SU-DHL-6 (cell line): ENCODE measurements at regions not wholly inside any gene's neighbourhood (a gene's known extent, or its start where the extent isn't known, plus 50 kb on each side); places are given as distances from the start of the nearest gene placed in this dataset.
A peak's percentile ranks its signal among the peaks of the same experiment; 100 is the strongest.

ENCODE experiments used
- H2AFZ ChIP-seq: fragments of 200-600 bp; sonication (generic); 2 replicates; pipeline ENCODE4 v1.6.1; 2014; ENCODE audit warnings: low read depth, mild to moderate bottlenecking, moderate library complexity, mixed read lengths, antibody characterized with exemption, low read length; ENCODE audit not compliant: severe bottlenecking
- H3F3A ChIP-seq: fragments of 200-600 bp; shearing (Covaris generic); 2 replicates; pipeline ENCODE4 v1.6.0; 2016; ENCODE audit warnings: antibody characterized with exemption, mild to moderate bottlenecking; ENCODE audit not compliant: insufficient read depth
- H3K27ac ChIP-seq: fragments of 200-600 bp; sonication (generic); 2 replicates; pipeline ENCODE4 v1.5.1; 2016; ENCODE audit warnings: low read depth, mild to moderate bottlenecking, low read length, moderate library complexity, mixed read lengths
- H3K27me3 ChIP-seq: fragments of 200-600 bp; sonication (generic), shearing (Covaris generic); 2 replicates; pipeline ENCODE4 v1.6.0; 2014; ENCODE audit warnings: mild to moderate bottlenecking, low read length
- H3K36me3 ChIP-seq: fragments of 200-600 bp; sonication (generic); 2 replicates; pipeline ENCODE4 v1.6.1; 2014; ENCODE audit warnings: mild to moderate bottlenecking, low read length, mixed read lengths
- H3K4me2 ChIP-seq: fragments of 300-600, 200-600 bp; shearing (Covaris generic), sonication (generic); 2 replicates; pipeline ENCODE4 v1.6.0; 2014; ENCODE audit warnings: low read length, low read depth, mild to moderate bottlenecking; ENCODE audit not compliant: poor library complexity, severe bottlenecking
- H3K4me3 ChIP-seq: fragments of 200-600 bp; sonication (generic); 2 replicates; pipeline ENCODE4 v1.5.1; 2014; ENCODE audit warnings: antibody characterized with exemption, low read length, mild to moderate bottlenecking, mixed read lengths; ENCODE audit not compliant: insufficient read depth, poor library complexity, severe bottlenecking
- H3K79me2 ChIP-seq: fragments of 200-600 bp; sonication (generic); 2 replicates; pipeline ENCODE4 v1.6.1; 2014; ENCODE audit warnings: mild to moderate bottlenecking, low read length, moderate library complexity; ENCODE audit not compliant: insufficient read depth
- H3K9ac ChIP-seq: fragments of 200-600 bp; sonication (generic); 2 replicates; pipeline ENCODE4 v1.7.0; 2014; ENCODE audit warnings: mild to moderate bottlenecking, low read length
- H3K9me2 ChIP-seq: fragments of 200-600 bp; sonication (generic); replicated peaks from 2 replicates; pipeline ENCODE4 v1.6.1; 2014; ENCODE audit warnings: low read length; ENCODE audit not compliant: insufficient read depth
- H3K9me3 ChIP-seq: fragments of 200-600 bp; sonication (generic); 2 replicates; pipeline ENCODE4 v1.6.1; 2014; ENCODE audit warnings: low read length, mixed read lengths; ENCODE audit not compliant: insufficient read depth
- H4K20me1 ChIP-seq: fragments of 200-600 bp; sonication (generic); 2 replicates; pipeline ENCODE4 v1.6.1; 2014; ENCODE audit warnings: low read depth, mild to moderate bottlenecking, antibody characterized with exemption, low read length, moderate library complexity, mixed read lengths
- CTCF ChIP-seq: fragments of 200-600 bp; sonication (generic); IDR thresholded peaks from one replicate; pipeline ENCODE4 v1.5.1; 2017; ENCODE audit warnings: antibody characterized with exemption, mild to moderate bottlenecking, low read length, moderate library complexity; ENCODE audit not compliant: insufficient read depth, poor library complexity, severe bottlenecking
- EZH2phosphoT487 ChIP-seq: fragments of 200-600 bp; sonication (generic), shearing (Covaris generic); conservative IDR thresholded peaks from 2 replicates; pipeline ENCODE4 v1.6.1; 2018; ENCODE audit warnings: mild to moderate bottlenecking, antibody characterized with exemption, low read length, moderate library complexity, mixed read lengths

GRCh38 chr1:194280463-194280862 is 1094.0 kb upstream of the B3GALT2 start:
- Histone ChIP-seq H3K4me3 (no peak overlapping the region), H2AFZ (no peak overlapping the region), H3K27me3 (no peaks in the 10 kb centered on the region), H4K20me1 (no peaks in the 10 kb centered on the region), H3K9me2 (no peaks in the 10 kb centered on the region), H3K27ac (peak overlapping the region; percentile 92), H3K4me2 (peak overlapping the region; percentile 56), H3K9me3 (peaks cover 5% of the 10 kb centered on the region; the same call in 1 of the 2 replicates), H3K79me2 (no peaks in the 10 kb centered on the region), H3K9ac (no peak overlapping the region), H3K36me3 (peaks cover 18% of the 10 kb centered on the region), H3F3A (peaks cover 43% of the 10 kb centered on the region)
- TF ChIP-seq CTCF (no peak), EZH2phosphoT487 (no peak)

- no peak overlapping the region for H3K9ac ChIP-seq
- peak overlapping the region; percentile 56 for H3K4me2 ChIP-seq
- no peaks in the 10 kb centered on the region for H3K79me2 ChIP-seq
- H2AFZ ChIP-seq: no peak overlapping the region
- H3K9me3 ChIP-seq: peaks cover 5% of the 10 kb centered on the region; the same call in 1 of the 2 replicates
- no peaks in the 10 kb centered on the region for H4K20me1 ChIP-seq
- H3K9me2 ChIP-seq: no peaks in the 10 kb centered on the region
- H3K27me3 ChIP-seq: no peaks in the 10 kb centered on the region
- TF ChIP-seq CTCF (no peak), EZH2phosphoT487 (no peak)
- H3K4me3 ChIP-seq: peak overlapping the region; percentile 36
- peaks cover 38% of the 10 kb centered on the region for H3F3A ChIP-seq
- H3K36me3 ChIP-seq: peaks cover 15% of the 10 kb centered on the region
- peak overlapping the region; percentile 92 for H3K27ac ChIP-seq
Observed at GRCh38 chr1:194279975-194280374, 1093.6 kb upstream of the B3GALT2 start.

- Histone ChIP-seq H3K4me2 (peak overlapping the region; percentile 56), H3K9me2 (no peaks in the 10 kb centered on the region), H3K9me3 (no peaks in the 10 kb centered on the region; the same call in 1 of the 2 replicates), H3K36me3 (peaks cover 11% of the 10 kb centered on the region; the same call in 1 of the 2 replicates), H3K4me3 (peak overlapping the region; percentile 36), H2AFZ (peak overlapping the region; percentile 68), H4K20me1 (no peaks in the 10 kb centered on the region), H3F3A (peaks cover 25% of the 10 kb centered on the region), H3K79me2 (no peaks in the 10 kb centered on the region; the same call in 1 of the 2 replicates), H3K9ac (peak overlapping the region; percentile 25; the same call in 1 of the 2 replicates), H3K27me3 (no peaks in the 10 kb centered on the region), H3K27ac (peak overlapping the region; percentile 92)
- no peak for TF ChIP-seq EZH2phosphoT487
- TF ChIP-seq CTCF: no peak
Observed at GRCh38 chr1:194277927-194278326, 1091.5 kb upstream of the B3GALT2 start.
